Spleen (tissue), 11 donors: ENCODE measurements at regions not wholly inside any gene's neighbourhood (a gene's known extent, or its start where the extent isn't known, plus 50 kb on each side); places are given as distances from the start of the nearest gene placed in this dataset.

Experiments used
- DNase-seq: peaks from one replicate; pipeline ENCODE4 v3.0.0-alpha.2; 2020
- H3K27ac ChIP-seq, 8 donors: fragments of 200-600 bp; sonication (generic) in 7 of 8; 1 replicate in 4 of 8; 2 replicates in 4 of 8; pipeline versions ENCODE4 v1.5.0 to v1.8.0; 2016 to 2021; ENCODE audit warnings: inconsistent platforms in 4 of 8, mild to moderate bottlenecking in 4 of 8, moderate library complexity in 1 of 8
- H3K27me3 ChIP-seq, 7 donors: fragments of 200-600 bp; sonication (generic) in 6 of 7; replicated peaks in 1 of 7; 1 replicate in 4 of 7; 2 replicates in 3 of 7; pipeline versions ENCODE4 v1.5.0 to v1.8.0; 2016 to 2021; ENCODE audit warnings: inconsistent platforms in 3 of 7, mild to moderate bottlenecking in 1 of 7
- H3K36me3 ChIP-seq, 6 donors: fragments of 200-600 bp; sonication (generic) in 5 of 6; 1 replicate in 4 of 6; 2 replicates in 2 of 6; pipeline versions ENCODE4 v1.5.0 to v1.8.0; 2016 to 2021; ENCODE audit warnings: inconsistent platforms in 2 of 6
- H3K4me1 ChIP-seq, 6 donors: fragments of 200-600 bp; sonication (generic) in 5 of 6; 1 replicate in 3 of 6; 2 replicates in 3 of 6; pipeline versions ENCODE4 v1.5.0 to v1.8.0; 2016 to 2021; ENCODE audit warnings: inconsistent platforms in 3 of 6
- H3K4me3 ChIP-seq, 8 donors: fragments of 200-600 bp; sonication (generic) in 7 of 8; 1 replicate in 4 of 8; 2 replicates in 4 of 8; pipeline versions ENCODE4 v1.5.0 to v1.8.0; 2016 to 2021; ENCODE audit warnings: inconsistent platforms in 4 of 8, mild to moderate bottlenecking in 4 of 8, moderate library complexity in 2 of 8
- H3K9me3 ChIP-seq, 8 donors: fragments of 200-600 bp; sonication (generic) in 7 of 8; 1 replicate in 4 of 8; 2 replicates in 4 of 8; pipeline versions ENCODE4 v1.5.0 to v1.8.0; 2016 to 2021; ENCODE audit warnings: inconsistent platforms in 4 of 8
- POLR2A ChIP-seq, 3 donors: fragments of 450-650 bp; IDR thresholded peaks; one replicate each; pipeline ENCODE4 v1.5.1; 2017; ENCODE audit warnings: antibody characterized with exemption in 3 of 3, mild to moderate bottlenecking in 1 of 3
- POLR2AphosphoS5 ChIP-seq, 3 donors: sonication (generic); formaldehyde crosslinking; IDR thresholded peaks; one replicate each; pipeline ENCODE4 v1.5.1; 2017; ENCODE audit warnings: antibody characterized with exemption in 3 of 3
- WGBS, 5 donors: extraction: QIAGEN DNeasy Blood & Tissue Kit in 3 of 5; methylation state at CpG; one replicate each; pipeline versions ENCODE4 v1.1.5 to v1.1.7; 2013 to 2018; 5-methylcytosine and 5-hydroxymethylcytosine counted together
- intact Hi-C: fragments of 100-400 bp; cut with DNase I; formaldehyde crosslinking; loops from one replicate; pipeline ENCODE4 v1.15.0; 2023; ENCODE audit warnings: low total_unique reads
- TF ChIP-seq, protein P1 (sequence below), 11 experiments: fragments of 200-600 bp in 7 of 11; fragments of 450-650 bp in 4 of 11; sonication (generic) in 4 of 11; IDR thresholded peaks in 8 of 11; conservative IDR thresholded peaks in 3 of 11; 1 replicate in 7 of 11; 2 replicates in 4 of 11; pipeline versions ENCODE4 v1.4.0 to v1.8.0; 2016 to 2021; ENCODE audit warnings: antibody characterized with exemption in 11 of 11, inconsistent platforms in 4 of 11, mild to moderate bottlenecking in 1 of 11
- donor health status: healthy with polysubstance abuse.
- donor health status: DM: no; HTN: no; CAD: no; lungs with moderate emphysema.
- donor health status: DM: no; HTN: no; CAD: no.
- donor health status: Bipolar disorder and iron deficiency.
- donor health status: healthy.
- donor health status: DM: no; HTN: no; CAD: no.
- donor health status: DM: yes; HTN: yes; CAD: no.

GRCh38 chr6:92159046-92159445 lies 1260.3 kb downstream of the EPHA7 start:
- TF ChIP-seq POLR2AphosphoS5 (IDR thresholded peaks at IDR 0.05), result no peak
- TF ChIP-seq POLR2A (IDR thresholded peaks at IDR 0.05), result no peak
- TF ChIP-seq, protein P1, sequence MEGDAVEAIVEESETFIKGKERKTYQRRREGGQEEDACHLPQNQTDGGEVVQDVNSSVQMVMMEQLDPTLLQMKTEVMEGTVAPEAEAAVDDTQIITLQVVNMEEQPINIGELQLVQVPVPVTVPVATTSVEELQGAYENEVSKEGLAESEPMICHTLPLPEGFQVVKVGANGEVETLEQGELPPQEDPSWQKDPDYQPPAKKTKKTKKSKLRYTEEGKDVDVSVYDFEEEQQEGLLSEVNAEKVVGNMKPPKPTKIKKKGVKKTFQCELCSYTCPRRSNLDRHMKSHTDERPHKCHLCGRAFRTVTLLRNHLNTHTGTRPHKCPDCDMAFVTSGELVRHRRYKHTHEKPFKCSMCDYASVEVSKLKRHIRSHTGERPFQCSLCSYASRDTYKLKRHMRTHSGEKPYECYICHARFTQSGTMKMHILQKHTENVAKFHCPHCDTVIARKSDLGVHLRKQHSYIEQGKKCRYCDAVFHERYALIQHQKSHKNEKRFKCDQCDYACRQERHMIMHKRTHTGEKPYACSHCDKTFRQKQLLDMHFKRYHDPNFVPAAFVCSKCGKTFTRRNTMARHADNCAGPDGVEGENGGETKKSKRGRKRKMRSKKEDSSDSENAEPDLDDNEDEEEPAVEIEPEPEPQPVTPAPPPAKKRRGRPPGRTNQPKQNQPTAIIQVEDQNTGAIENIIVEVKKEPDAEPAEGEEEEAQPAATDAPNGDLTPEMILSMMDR (IDR thresholded peaks at IDR 0.05 in 8 of 11, conservative IDR thresholded peaks at IDR 0.05 in 3 of 11), result no peak
- Histone ChIP-seq H3K36me3 (no peaks in the 10 kb centered on the region), H3K27me3 (no peaks in the 10 kb centered on the region), H3K4me1 (no peaks in the 10 kb centered on the region), H3K27ac (no peak overlapping the region), H3K9me3 (no peaks in the 10 kb centered on the region), H3K4me3 (no peak overlapping the region)
- DNase-seq, result no peak
- 72 to 89% (median 78%) methylated on average over 2 of the region's 2 CpGs for WGBS, 5 donors
- intact Hi-C loops, result no loop called here

DNA sequence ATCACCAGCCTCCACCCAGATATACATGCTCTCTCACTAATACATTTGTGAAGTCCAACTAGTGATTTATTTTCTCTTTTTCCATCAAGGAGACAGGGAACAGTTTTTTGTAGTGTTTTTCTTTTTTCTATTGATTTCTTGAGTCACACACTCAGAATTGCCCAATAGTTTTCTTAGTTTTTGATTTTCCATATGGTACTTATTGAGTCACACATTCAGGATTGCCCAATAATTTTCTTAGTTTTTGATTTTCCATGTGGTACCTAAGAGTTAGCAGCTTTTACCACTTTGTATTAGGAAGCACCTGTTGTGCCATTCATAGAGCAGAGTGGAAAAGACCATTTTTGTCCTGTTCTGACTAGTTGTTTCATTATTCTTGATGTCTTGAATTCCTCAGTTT lies 1268.8 kb downstream of the EPHA7 start:
- H3K36me3 ChIP-seq, result no peaks in the 10 kb centered on the region
- no peaks in the 10 kb centered on the region for H3K27me3 ChIP-seq
- no peak for TF ChIP-seq POLR2AphosphoS5 (IDR thresholded peaks at IDR 0.05)
- TF ChIP-seq, protein P1 (IDR thresholded peaks at IDR 0.05 in 8 of 11, conservative IDR thresholded peaks at IDR 0.05 in 3 of 11), result no peak
- TF ChIP-seq POLR2A (IDR thresholded peaks at IDR 0.05), result no peak
- intact Hi-C loops, result no loop called here
- no peak for DNase-seq
- H3K27ac ChIP-seq, result no peak overlapping the region
- H3K9me3 ChIP-seq, result peaks cover 0 to 3% (median 0%) of the 10 kb centered on the region in 8 donors
- H3K4me3 ChIP-seq, result no peak overlapping the region
- H3K4me1 ChIP-seq, result no peaks in the 10 kb centered on the region

- Histone ChIP-seq H3K36me3 (no peaks in the 10 kb centered on the region), H3K9me3 (peaks cover 0 to 3% (median 0%) of the 10 kb centered on the region in 8 donors), H3K27me3 (no peaks in the 10 kb centered on the region), H3K27ac (no peak overlapping the region), H3K4me3 (no peak overlapping the region), H3K4me1 (no peaks in the 10 kb centered on the region)
- no peak for TF ChIP-seq POLR2A (IDR thresholded peaks at IDR 0.05)
- no peak for TF ChIP-seq POLR2AphosphoS5 (IDR thresholded peaks at IDR 0.05)
- TF ChIP-seq, protein P1 (IDR thresholded peaks at IDR 0.05 in 8 of 11, conservative IDR thresholded peaks at IDR 0.05 in 3 of 11), result no peak
- DNase-seq, result no peak
- WGBS, 5 donors, result 80 to 97% (median 93%) methylated on average over 1 of the region's 1 CpG
- intact Hi-C loops, result no loop called here
These were observed 1272.1 kb downstream of the EPHA7 start for GRCh38 chr6:92147246-92147645.

DNA sequence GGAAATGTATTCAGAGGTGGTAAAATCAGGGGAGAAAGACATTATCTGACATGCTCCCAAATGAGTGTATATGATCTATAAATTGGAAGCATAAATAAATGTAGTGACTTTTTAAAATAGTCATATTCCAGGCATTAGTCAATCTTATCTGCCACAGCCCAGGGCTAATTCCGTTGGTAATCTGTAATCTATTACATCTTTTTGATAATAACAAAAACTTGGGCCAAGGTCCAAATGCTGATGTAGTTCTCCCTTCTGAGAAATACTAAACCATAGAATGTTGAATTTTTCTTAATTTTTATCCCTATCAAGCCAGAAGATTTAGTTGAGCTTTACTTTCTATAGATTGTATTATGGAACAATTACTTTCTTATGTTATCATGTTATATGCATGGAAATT lies 1279.8 kb downstream of the EPHA7 start:
- 28 to 63% (median 46%) methylated on average over 1 of the region's 1 CpG for WGBS, 5 donors

More for the DNA sequence above, 1279.8 kb downstream of the EPHA7 start:
- intact Hi-C loops, result no loop called here
- Histone ChIP-seq H3K4me1 (no peaks in the 10 kb centered on the region), H3K27ac (no peak overlapping the region), H3K4me3 (no peak overlapping the region), H3K9me3 (no peaks in the 10 kb centered on the region), H3K36me3 (no peaks in the 10 kb centered on the region), H3K27me3 (no peaks in the 10 kb centered on the region)
- DNase-seq, result no peak
- TF ChIP-seq POLR2A (IDR thresholded peaks at IDR 0.05) (no peak), POLR2AphosphoS5 (IDR thresholded peaks at IDR 0.05) (no peak)
- TF ChIP-seq, protein P1 (IDR thresholded peaks at IDR 0.05 in 8 of 11, conservative IDR thresholded peaks at IDR 0.05 in 3 of 11), result no peak
